ENCODE measurements at regions not wholly inside any gene's neighbourhood (a gene's known extent, or its start where the extent isn't known, plus 50 kb on each side); places are given as distances from the start of the nearest gene placed in this dataset.

DNA sequence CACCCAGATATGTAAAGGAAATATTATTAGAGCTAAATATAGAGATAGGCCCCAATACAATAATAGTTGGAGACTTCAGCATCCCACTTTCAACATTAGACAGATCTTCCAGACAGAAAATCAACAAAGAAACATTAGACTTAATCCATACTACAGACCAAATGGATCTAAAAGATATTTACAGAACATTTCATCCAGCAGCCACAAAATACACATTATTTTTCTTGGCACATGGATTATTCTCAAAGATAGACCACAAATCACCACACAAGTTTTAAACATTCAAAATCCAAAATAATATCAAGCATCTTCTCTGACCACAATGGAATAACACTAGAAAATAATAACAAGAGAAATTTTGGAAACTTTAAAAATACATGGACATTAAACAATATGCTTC, 1159.1 kb upstream of the CITED2 start:
- no peaks in the 10 kb centered on the region for H3K27me3 ChIP-seq (replicated peaks; ENCODE audit: control insufficient read depth, insufficient read depth, low read length)
- no peak for DNase-seq
- no peak overlapping the region for H3K27ac Mint-ChIP-seq (ENCODE audit: unreplicated experiment)
- no peak overlapping the region for H3K4me3 ChIP-seq (ENCODE audit: low read depth, low read length)
- peaks cover 14% of the 10 kb centered on the region for H3K4me1 ChIP-seq
- H3K27me3 Mint-ChIP-seq (ENCODE audit: insufficient read depth, unreplicated experiment): no peaks in the 10 kb centered on the region
- H3K4me3 Mint-ChIP-seq (ENCODE audit: unreplicated experiment): no peak overlapping the region
- H3K9me3 Mint-ChIP-seq (ENCODE audit: unreplicated experiment): no peaks in the 10 kb centered on the region
- H3K9me3 ChIP-seq: no peaks in the 10 kb centered on the region
- CTCF ChIA-PET: no interaction called here
- POLR2A ChIA-PET: no interaction called here
- H3K36me3 Mint-ChIP-seq (ENCODE audit: insufficient read depth, unreplicated experiment): no peaks in the 10 kb centered on the region
- BruUV-seq (replicated peaks): no TSS peak
- peaks cover 12% of the 10 kb centered on the region for H3K4me1 Mint-ChIP-seq (ENCODE audit: low read depth, unreplicated experiment)
- no peaks in the 10 kb centered on the region for H3K36me3 ChIP-seq (ENCODE audit: control insufficient read depth, insufficient read depth, low read length)
- no peak for TF ChIP-seq CTCF (IDR thresholded peaks at IDR 0.05; ENCODE audit: insufficient read depth in 1 of 2, low read depth in 1 of 2, low read length in 1 of 2, severe bottlenecking in 1 of 2, unreplicated experiment in 1 of 2)
- intact Hi-C loops (cut with micrococcal nuclease; ENCODE audit: unreplicated experiment): no loop called here

GRCh38 chr6:140504776-140505175, 1130.3 kb upstream of the CITED2 start:
- no peaks in the 10 kb centered on the region for H3K27me3 ChIP-seq (replicated peaks; ENCODE audit: control insufficient read depth, insufficient read depth, low read length)
- no peaks in the 10 kb centered on the region for H3K9me3 ChIP-seq
- no peak for DNase-seq
- H3K36me3 Mint-ChIP-seq (ENCODE audit: insufficient read depth, unreplicated experiment): no peaks in the 10 kb centered on the region
- H3K4me1 ChIP-seq: no peaks in the 10 kb centered on the region
- intact Hi-C loops (cut with micrococcal nuclease; ENCODE audit: unreplicated experiment): no loop called here
- H3K27me3 Mint-ChIP-seq (ENCODE audit: insufficient read depth, unreplicated experiment): peaks cover 2% of the 10 kb centered on the region
- no peak overlapping the region for H3K4me3 Mint-ChIP-seq (ENCODE audit: unreplicated experiment)
- BruUV-seq (replicated peaks): no TSS peak
- H3K36me3 ChIP-seq (ENCODE audit: control insufficient read depth, insufficient read depth, low read length): no peaks in the 10 kb centered on the region
- no peak overlapping the region for H3K27ac Mint-ChIP-seq (ENCODE audit: unreplicated experiment)
- no peak overlapping the region for H3K4me3 ChIP-seq (ENCODE audit: low read depth, low read length)
- ChIA-PET POLR2A (no interaction called here), CTCF (no interaction called here)
- H3K4me1 Mint-ChIP-seq (ENCODE audit: low read depth, unreplicated experiment): no peaks in the 10 kb centered on the region
- no peaks in the 10 kb centered on the region for H3K9me3 Mint-ChIP-seq (ENCODE audit: unreplicated experiment)
- TF ChIP-seq CTCF (IDR thresholded peaks at IDR 0.05; ENCODE audit: insufficient read depth in 1 of 2, low read depth in 1 of 2, low read length in 1 of 2, severe bottlenecking in 1 of 2, unreplicated experiment in 1 of 2): no peak

GRCh38 chr6:140500849-140501248, 1126.4 kb upstream of the CITED2 start:
- BruUV-seq (replicated peaks): no TSS peak
- no peaks in the 10 kb centered on the region for H3K36me3 ChIP-seq (ENCODE audit: control insufficient read depth, insufficient read depth, low read length)
- H3K4me1 ChIP-seq: no peaks in the 10 kb centered on the region
- Mint-ChIP-seq H3K4me3 (ENCODE audit: unreplicated experiment) (no peak overlapping the region), H3K9me3 (ENCODE audit: unreplicated experiment) (no peaks in the 10 kb centered on the region), H3K27ac (ENCODE audit: unreplicated experiment) (no peak overlapping the region), H3K27me3 (ENCODE audit: insufficient read depth, unreplicated experiment) (no peaks in the 10 kb centered on the region), H3K4me1 (ENCODE audit: low read depth, unreplicated experiment) (no peaks in the 10 kb centered on the region), H3K36me3 (ENCODE audit: insufficient read depth, unreplicated experiment) (no peaks in the 10 kb centered on the region)
- no peak for TF ChIP-seq CTCF (IDR thresholded peaks at IDR 0.05; ENCODE audit: insufficient read depth in 1 of 2, low read depth in 1 of 2, low read length in 1 of 2, severe bottlenecking in 1 of 2, unreplicated experiment in 1 of 2)
- intact Hi-C loops (cut with micrococcal nuclease; ENCODE audit: unreplicated experiment): no loop called here
- H3K27me3 ChIP-seq (replicated peaks; ENCODE audit: control insufficient read depth, insufficient read depth, low read length): no peaks in the 10 kb centered on the region
- H3K9me3 ChIP-seq: no peaks in the 10 kb centered on the region
- ChIA-PET POLR2A (no interaction called here), CTCF (no interaction called here)
- DNase-seq: no peak
- H3K4me3 ChIP-seq (ENCODE audit: low read depth, low read length): no peak overlapping the region
